ENCODE measurements at regions not wholly inside any gene's neighbourhood (a gene's known extent, or its start where the extent isn't known, plus 50 kb on each side); places are given as distances from the start of the nearest gene placed in this dataset.

GRCh38 chr5:5986492-5987178 is 391.7 kb downstream of the MED10 start:
- in situ Hi-C loops (cut with MboI; ENCODE audit: low sequenced_read_pairs, unreplicated experiment), result no loop called here
- DNase-seq (ENCODE audit: low spot score), result no peak
- no peak for TF ChIP-seq CTCF (IDR thresholded peaks at IDR 0.05; ENCODE audit: borderline replicate concordance, control extremely low read depth, extremely low read depth, insufficient read depth, missing control alignments)

DNA sequence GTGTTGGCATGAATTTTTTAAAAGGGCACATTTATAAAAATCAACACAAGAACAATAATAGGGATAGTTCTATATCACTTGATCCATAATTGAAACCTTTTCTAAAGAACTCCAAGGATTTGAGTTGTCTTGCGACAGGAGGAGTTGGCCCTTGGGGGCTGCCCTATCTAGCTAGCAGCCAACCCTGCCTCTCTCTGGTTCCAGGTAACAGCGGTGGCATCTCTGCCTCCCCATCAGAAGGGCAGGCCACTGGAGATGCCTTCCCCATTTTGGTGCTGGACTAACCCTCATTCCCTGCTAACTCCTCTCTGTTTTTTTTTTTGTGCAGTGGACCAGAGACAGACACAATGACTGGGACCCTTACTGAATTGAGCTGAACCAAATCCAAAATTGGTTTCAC is 393.0 kb downstream of the MED10 start:
- no peak for DNase-seq (ENCODE audit: low spot score)
- in situ Hi-C loops (cut with MboI; ENCODE audit: low sequenced_read_pairs, unreplicated experiment), result no loop called here
- no peak for TF ChIP-seq CTCF (IDR thresholded peaks at IDR 0.05; ENCODE audit: borderline replicate concordance, control extremely low read depth, extremely low read depth, insufficient read depth, missing control alignments)

- no peak for TF ChIP-seq CTCF (IDR thresholded peaks at IDR 0.05; ENCODE audit: borderline replicate concordance, control extremely low read depth, extremely low read depth, insufficient read depth, missing control alignments)
- DNase-seq (ENCODE audit: low spot score), result no peak
- in situ Hi-C loops (cut with MboI; ENCODE audit: low sequenced_read_pairs, unreplicated experiment), result no loop called here
Observed at GRCh38 chr5:5983261-5983980, 394.9 kb downstream of the MED10 start.

- no peak for TF ChIP-seq CTCF (IDR thresholded peaks at IDR 0.05; ENCODE audit: borderline replicate concordance, control extremely low read depth, extremely low read depth, insufficient read depth, missing control alignments)
- no peak for DNase-seq (ENCODE audit: low spot score)
- in situ Hi-C loops (cut with MboI; ENCODE audit: low sequenced_read_pairs, unreplicated experiment), result no loop called here
Observed at GRCh38 chr5:5981562-5981961, 396.8 kb downstream of the MED10 start.

DNA sequence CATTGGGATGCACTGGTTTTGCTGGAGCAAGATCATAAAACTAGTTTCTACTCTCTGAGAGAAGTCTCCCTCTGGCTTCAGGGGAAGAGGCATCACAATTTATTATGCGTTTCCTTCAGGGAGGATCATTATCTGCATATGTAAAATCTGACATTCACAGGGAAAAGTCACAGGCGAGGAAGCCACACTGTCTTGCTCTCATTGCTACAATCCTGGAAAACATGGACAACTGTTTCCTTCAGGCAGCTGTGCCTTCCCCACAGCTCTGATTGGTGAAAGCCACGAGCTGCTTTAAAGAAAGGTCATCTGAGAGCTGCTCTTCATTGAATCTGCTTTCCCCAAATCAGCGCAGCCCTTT is 397.8 kb downstream of the MED10 start:
- in situ Hi-C loops (cut with MboI; ENCODE audit: low sequenced_read_pairs, unreplicated experiment), result no loop called here
- no peak for DNase-seq (ENCODE audit: low spot score)
- TF ChIP-seq CTCF (IDR thresholded peaks at IDR 0.05; ENCODE audit: borderline replicate concordance, control extremely low read depth, extremely low read depth, insufficient read depth, missing control alignments), result no peak

DNA sequence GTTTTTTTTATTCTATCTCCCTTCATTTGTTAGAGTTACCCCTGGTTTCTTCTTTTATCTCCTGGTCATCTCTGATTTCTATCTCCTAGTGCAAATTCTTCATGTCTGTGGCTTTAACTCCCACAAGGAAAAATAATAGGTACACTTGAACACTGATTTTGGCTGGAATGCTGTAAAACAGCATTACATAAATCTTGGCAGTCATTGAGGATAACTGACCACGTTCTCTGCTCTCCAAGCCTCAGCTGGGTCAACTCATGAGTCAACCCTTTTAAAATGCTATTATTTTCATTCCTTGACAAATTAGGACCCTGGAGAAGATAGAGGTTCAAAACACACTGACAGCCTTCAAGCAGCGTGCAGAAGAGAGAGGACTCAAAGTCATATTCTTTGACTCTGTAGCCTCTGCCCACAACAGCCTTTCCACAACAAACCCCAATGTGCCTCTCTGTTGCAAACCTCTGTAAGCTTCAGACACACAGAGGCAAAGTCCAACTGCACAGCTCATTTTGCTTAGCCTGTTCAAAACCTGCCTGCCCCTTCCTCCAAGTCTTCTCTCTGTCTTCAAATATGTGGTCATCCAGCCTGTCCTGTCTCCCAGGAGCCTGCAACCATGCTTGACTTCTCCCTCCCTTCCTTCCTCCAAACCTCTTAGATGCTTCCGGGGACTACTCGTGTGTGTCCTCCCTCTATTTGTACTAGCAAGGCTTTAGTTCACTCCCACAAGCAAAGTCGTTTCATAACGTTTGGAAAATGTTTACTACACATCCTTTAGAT is 398.4 kb downstream of the MED10 start:
- DNase-seq (ENCODE audit: low spot score), result no peak
- no peak for TF ChIP-seq CTCF (IDR thresholded peaks at IDR 0.05; ENCODE audit: borderline replicate concordance, control extremely low read depth, extremely low read depth, insufficient read depth, missing control alignments)
- in situ Hi-C loops (cut with MboI; ENCODE audit: low sequenced_read_pairs, unreplicated experiment), result no loop called here

Measured in GM13976 (cell line).